GM21786 (cell line): ENCODE measurements at regions not wholly inside any gene's neighbourhood (a gene's known extent, or its start where the extent isn't known, plus 50 kb on each side); places are given as distances from the start of the nearest gene placed in this dataset.

Experiments
- ATAC-seq: cut with Tn5 transposase; IDR thresholded peaks from one replicate; pipeline ENCODE4 v1.9.1; 2021; ENCODE audit not compliant: unreplicated experiment

GRCh38 chr11:70735976-70736375, 337.6 kb downstream of the CTTN start:
- no peak for ATAC-seq

DNA sequence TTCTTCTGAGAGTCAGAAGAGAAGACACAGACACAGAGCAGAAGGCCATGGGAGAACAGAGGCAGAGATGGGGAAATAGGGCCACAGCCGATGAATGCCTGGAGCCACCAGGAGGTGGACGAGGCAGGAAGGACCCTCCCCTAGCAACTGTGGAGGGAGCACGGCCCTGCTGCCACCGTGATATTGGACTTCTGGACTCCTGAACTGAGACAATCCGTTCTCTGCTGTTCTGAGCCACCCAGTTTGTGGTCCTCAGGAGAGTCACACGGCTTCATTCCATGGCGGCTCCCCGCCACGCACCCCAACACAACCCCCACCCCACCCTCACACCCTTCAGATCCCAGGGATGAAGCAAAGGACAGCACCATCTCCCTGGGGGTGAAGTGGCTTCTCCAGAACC, 338.1 kb downstream of the CTTN start:
- ATAC-seq: no peak

DNA sequence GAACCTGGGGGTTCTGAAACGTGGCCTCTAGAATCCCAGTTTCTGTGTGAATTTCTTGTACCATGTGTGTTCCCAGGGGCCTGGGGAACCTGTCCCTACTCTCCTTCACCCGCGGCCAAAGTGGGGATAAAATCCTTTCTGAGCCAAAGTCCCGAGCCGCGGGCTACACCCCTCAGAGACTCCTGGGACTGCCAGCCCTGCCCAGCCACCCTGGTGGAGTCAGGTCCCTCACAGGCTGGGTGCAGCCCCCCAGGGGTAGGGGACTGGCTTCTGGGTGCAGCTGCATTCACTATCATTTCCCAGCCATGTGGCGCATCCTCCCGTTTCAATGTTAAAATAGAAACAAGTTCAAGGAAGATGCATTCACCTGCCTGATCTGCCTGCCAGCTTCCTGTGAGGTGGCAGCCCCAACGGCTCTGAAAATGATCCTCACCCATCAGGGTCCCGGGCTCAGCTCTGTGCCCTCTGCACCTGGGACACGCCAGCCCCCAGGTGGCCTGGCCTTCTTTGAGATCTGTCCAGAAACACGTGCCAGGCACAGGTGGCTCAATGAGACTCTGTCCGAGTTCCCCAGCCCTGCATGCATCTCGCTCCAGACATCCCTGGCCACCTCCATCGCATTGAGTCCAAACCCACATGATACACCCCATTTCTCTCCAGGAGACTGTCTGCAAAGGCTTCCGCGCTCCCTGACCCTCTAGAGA, 338.8 kb downstream of the CTTN start:
- ATAC-seq: no peak

DNA sequence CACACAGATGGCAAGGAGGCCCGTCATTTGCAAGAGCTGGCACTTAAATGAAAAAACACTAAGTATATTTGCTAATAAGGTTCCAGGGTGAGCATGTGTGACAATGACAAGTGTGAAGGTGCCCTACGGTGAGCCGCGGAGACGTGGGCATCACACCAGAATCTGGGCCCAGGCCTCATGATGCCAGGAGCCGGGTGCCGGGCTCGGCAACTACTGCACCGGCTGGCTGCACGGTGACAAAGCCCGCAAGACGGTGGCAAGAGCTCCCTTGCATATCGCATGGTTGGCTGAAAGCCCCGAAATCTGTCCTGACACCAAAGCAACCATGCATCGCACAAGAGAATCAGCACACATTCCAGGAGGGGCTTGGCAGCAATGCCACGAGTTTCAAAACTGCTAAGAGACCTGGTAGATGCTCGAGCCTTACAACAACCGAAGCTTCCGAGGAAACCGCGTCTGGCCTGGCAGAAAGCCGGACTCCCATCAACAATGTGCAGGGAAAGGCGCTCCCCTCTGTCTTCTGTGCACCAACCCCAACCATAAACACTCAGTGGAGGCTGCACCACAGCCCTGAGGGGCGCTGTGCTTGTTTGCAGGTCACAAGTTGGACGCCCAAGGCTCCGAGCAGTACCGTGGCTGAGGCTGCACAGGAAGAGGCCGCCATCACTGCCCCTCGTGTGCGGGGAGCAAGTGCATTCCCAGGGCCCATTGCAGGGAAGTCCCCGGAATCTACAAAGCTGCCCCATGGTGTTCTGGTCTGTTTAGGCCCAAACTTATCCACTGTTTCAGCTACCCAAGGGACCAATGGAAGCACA, 339.7 kb downstream of the CTTN start:
- no peak for ATAC-seq

DNA sequence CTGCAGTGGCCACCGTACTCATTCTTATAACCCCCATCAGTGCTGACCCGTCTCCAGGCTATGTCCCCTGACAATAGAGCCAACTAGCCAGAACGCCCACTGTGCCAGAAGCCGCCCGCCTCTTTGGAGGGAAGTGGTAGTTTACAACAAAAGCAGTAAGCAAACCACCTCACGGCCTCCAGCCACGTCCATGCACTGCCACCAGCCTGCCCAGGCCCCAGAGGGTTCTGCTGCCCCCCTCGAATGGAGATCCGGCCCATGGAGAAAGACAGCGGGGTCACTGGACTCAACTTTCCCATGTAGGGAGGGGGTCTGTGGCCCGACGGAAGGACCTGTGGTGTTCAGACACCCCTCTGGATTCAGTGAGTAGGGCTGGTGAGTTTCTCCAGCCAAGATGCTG, 340.3 kb downstream of the CTTN start:
- ATAC-seq: no peak

GRCh38 chr11:70739091-70739490, 340.8 kb downstream of the CTTN start:
- no peak for ATAC-seq

- ATAC-seq: no peak
These were observed 341.6 kb downstream of the CTTN start for GRCh38 chr11:70739811-70740487.

DNA sequence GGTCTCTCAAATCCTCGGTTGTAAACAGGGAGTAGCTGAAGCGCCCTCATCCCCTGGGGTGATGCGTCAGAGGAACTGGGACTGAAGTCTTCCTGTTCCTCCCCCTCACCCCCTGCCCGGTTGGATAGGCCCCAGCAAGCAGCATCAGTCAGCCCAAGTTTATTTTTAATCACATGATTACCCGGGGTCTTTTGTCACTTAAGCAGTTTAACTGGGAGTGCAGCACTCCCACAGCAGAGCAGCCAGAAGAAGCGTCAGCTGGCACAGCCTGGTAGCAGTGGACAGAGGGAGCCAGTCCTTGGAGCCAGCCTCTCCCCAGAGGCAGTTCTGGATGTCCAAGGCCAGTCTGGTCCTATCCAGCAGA, 342.1 kb downstream of the CTTN start:
- no peak for ATAC-seq

- no peak for ATAC-seq
These were observed 342.8 kb downstream of the CTTN start for GRCh38 chr11:70741085-70741484.

DNA sequence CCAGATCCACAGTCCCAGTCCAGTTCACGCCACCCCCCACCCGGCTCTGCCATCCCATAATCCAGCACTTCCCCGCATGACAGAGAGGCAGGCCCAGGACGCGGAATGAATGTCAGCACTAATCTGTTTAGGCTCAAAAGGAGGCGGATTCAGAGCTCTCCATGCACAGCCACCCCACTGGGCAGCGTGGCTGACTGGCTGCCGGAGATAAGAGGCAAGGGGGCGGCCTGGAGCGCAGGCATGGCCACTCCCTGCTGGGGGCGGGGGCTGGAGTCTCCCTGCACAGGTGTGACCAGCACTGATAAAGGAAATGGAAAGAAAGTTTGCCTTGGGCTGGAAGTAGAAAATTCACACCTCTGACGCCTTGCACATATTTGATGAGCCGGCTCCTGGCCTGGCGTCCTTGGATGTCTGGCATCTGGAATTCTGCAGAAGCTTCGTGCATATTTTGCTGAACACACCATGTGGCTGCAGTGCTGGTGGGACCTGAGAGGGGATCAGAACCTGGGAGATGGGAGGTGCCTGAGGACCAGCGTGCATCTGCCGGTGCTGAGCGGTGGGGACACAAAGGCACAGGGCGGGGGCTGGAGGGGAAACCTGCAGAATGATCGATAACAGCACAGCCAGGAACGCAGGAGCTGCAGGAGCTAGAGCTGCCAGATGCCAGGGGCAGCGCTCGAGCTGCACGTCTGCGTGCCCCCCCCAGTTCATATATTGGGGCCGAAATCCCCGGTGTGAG, 344.4 kb downstream of the CTTN start:
- no peak for ATAC-seq

DNA sequence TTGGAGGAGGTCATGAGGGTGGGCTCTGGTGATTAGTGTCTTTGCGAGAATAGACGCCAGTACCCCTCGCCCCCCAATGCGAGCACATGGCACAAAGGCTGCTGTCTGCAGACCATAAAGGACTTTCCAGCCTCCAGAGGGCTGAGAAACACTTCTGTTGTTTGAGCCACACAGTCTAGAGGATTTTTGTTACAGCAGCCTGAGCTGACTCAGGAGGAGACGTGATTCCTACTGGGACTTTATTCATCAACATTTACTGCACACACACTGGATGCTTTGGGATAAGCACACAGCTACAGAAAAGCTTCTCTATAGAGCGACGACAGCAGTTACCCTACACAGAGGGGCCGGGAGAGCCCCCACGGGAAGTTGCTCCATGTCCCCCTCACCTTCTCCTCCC, 345.0 kb downstream of the CTTN start:
- no peak for ATAC-seq

DNA sequence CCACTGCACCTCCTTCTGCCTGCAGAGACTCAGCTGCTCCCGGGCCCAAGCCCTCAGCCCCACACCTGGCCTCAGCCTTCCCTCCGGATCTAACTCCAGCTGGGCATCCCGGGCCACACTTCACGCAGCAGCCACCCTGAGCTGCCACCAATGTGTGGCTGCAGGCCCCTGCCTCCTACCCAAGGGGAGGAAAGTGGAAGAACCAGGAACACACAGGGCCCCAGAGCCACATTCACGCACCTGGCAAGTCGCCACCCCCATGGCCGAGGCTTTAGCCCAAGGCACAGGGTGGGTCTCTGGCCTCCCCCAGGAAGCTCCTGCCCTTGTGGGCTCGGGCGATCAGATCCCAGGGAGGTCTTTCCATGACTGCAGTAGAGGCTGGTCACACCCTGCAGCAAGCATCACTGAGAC, 345.6 kb downstream of the CTTN start:
- ATAC-seq: no peak

- ATAC-seq: no peak
These were observed 346.3 kb downstream of the CTTN start for GRCh38 chr11:70744396-70745185.

DNA sequence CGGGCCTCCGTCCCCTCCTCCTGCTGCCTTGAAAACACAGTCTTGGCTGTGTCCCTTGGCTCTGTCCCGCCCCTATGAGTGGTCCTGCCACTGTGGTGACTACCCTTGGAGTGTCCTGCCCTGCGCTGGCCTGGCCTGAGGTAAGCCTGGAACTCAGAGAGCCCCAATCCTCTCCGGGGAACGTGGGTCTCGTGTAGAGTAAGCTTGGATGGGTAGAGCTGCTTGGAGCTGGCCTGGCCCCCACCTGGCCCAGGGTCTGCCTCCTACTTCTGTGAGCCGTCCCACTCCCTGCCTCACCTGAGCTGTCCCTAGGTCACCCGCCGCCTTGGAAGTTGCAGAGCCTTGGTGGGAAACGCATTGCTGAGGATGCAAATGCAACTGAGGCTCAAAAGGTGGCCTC, 347.1 kb downstream of the CTTN start:
- no peak for ATAC-seq

GRCh38 chr11:70745941-70746340, 347.6 kb downstream of the CTTN start:
- no peak for ATAC-seq

GRCh38 chr11:70746351-70746750, 348.0 kb downstream of the CTTN start:
- no peak for ATAC-seq

- ATAC-seq: no peak
These were observed 349.0 kb downstream of the CTTN start for GRCh38 chr11:70747285-70747684.

GRCh38 chr11:70747921-70748320, 349.6 kb downstream of the CTTN start:
- no peak for ATAC-seq

DNA sequence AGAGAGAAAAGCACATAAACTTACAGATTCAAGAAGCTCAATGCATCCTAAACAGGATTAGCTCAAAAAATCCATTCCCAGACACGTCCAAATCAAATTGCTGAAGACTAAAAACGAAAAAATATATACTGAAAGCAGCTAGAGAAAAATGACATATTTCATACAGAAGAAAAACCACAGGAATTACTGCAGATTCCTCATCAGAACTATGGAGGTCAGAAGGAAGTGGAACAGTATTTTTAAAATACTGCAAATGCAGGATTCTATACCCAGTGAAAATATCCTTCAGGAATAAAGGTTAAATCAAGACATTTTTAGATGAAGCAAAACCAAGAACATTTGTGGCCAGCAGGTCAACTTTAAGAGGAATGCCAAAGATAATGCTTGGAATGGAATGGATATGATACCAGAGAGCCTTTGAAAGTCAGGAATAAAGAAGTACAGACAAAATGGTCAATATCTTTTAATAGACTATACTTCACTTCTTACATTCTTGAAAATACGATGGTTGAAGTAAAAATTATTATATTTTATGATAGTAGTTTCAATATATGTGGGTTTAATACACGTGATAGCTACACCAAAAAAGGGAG, 352.9 kb downstream of the CTTN start:
- no peak for ATAC-seq
